A673 (cell line): ENCODE measurements at regions not wholly inside any gene's neighbourhood (a gene's known extent, or its start where the extent isn't known, plus 50 kb on each side); places are given as distances from the start of the nearest gene placed in this dataset.

Source experiments
- BruUV-seq: library from RNA; stranded (reverse); fragments of 400-500 nt; replicated peaks from 2 replicates; lab custom pipeline; 2021; lab: Mats Ljungman, UMichigan
- CTCF ChIA-PET: fragments of 300-600 bp; sonication (Branson Sonifier 250); formaldehyde crosslinking; loops from one replicate; lab custom pipeline; 2022; ENCODE audit warnings: antibody characterized with exemption; lab: Charles Lee
- POLR2A ChIA-PET: fragments of 300-600 bp; sonication (Branson Sonifier 250); formaldehyde crosslinking; loops from one replicate; lab custom pipeline; 2022; ENCODE audit warnings: antibody characterized with exemption; ENCODE audit not compliant: low non-redundant PET; lab: Charles Lee
- DNase-seq: peaks from one replicate; pipeline ENCODE4 v3.0.0-alpha.2; 2015; ENCODE audit warnings: low spot score
- H3K27ac ChIP-seq: fragments of 200-600 bp; sonication (generic); 2 replicates; pipeline ENCODE4 v1.5.1; 2016; ENCODE audit warnings: mixed run types, low read depth, mild to moderate bottlenecking, mixed read lengths, antibody characterized with exemption, low read length; ENCODE audit not compliant: poor library complexity, severe bottlenecking
- H3K27me3 ChIP-seq: fragments of 200-600 bp; sonication (generic); replicated peaks from 2 replicates; pipeline ENCODE4 v1.6.1; 2017; ENCODE audit warnings: mixed run types, low read depth, mild to moderate bottlenecking, mixed read lengths, antibody characterized with exemption, low read length; ENCODE audit not compliant: insufficient read depth, poor library complexity
- H3K36me3 ChIP-seq: fragments of 200-600 bp; sonication (generic); 2 replicates; pipeline ENCODE4 v1.6.1; 2016; ENCODE audit warnings: mixed run types, mild to moderate bottlenecking, mixed read lengths, antibody characterized with exemption, low read length; ENCODE audit not compliant: insufficient read depth, poor library complexity, severe bottlenecking
- H3K4me1 ChIP-seq: fragments of 200-600 bp; sonication (generic); 2 replicates; pipeline ENCODE4 v1.6.1; 2017; ENCODE audit warnings: mixed run types, mild to moderate bottlenecking, mixed read lengths, antibody characterized with exemption, low read length; ENCODE audit not compliant: insufficient read depth, poor library complexity, severe bottlenecking
- H3K4me3 ChIP-seq: fragments of 200-600 bp; sonication (generic); 2 replicates; pipeline ENCODE4 v1.5.1; 2016; ENCODE audit warnings: low read depth, mixed run types, mild to moderate bottlenecking, mixed read lengths, low read length; ENCODE audit not compliant: poor library complexity, severe bottlenecking
- H3K9me3 ChIP-seq: fragments of 200-600 bp; sonication (generic); 2 replicates; pipeline ENCODE4 v1.6.1; 2016; ENCODE audit warnings: mixed run types, low read depth, mild to moderate bottlenecking, mixed read lengths, antibody characterized with exemption, low read length; ENCODE audit not compliant: poor library complexity, severe bottlenecking
- EZH2 ChIP-seq: fragments of 200-600 bp; sonication (generic); IDR thresholded peaks from 2 replicates; pipeline ENCODE4 v1.6.1; 2017; ENCODE audit warnings: borderline replicate concordance, low read depth, mild to moderate bottlenecking, mixed read lengths, antibody characterized with exemption, low read length; ENCODE audit not compliant: poor library complexity, severe bottlenecking
- intact Hi-C: fragments of 100-400 bp; cut with micrococcal nuclease; formaldehyde crosslinking; loops from one replicate; pipeline ENCODE4 v1.10.0; 2022; ENCODE audit not compliant: unreplicated experiment
- TF ChIP-seq, protein P1 (sequence below): fragments of 300-800, 200-600 bp; sonication (generic); conservative IDR thresholded peaks from 2 replicates; pipeline ENCODE4 v1.5.1; 2017; ENCODE audit warnings: low read depth, mild to moderate bottlenecking, antibody characterized with exemption, low read length, moderate library complexity, mixed read lengths

DNA sequence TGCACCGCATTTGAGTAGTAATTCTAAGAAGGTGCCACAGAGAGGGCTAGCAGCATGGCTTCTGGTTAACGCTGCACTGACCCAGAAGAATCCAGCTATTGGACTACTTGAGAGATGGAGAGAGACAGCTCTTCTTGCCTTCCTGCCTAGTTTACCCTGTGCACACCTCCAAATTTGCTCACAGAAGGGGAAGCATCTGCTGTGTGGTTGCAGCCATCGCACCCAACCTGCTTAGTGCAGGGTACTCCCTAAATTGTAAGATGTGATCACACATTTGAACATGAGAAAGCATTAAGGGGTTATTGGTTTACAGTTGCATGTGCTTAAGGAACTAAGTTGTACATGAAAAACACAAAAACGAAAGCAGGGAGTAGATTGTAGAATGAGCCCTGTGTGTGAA is 122.1 kb downstream of the FOXB1 start:
- Histone ChIP-seq H3K4me3 (no peak overlapping the region), H3K9me3 (no peaks in the 10 kb centered on the region), H3K36me3 (no peaks in the 10 kb centered on the region), H3K27me3 (no peaks in the 10 kb centered on the region), H3K4me1 (no peaks in the 10 kb centered on the region), H3K27ac (no peak overlapping the region)
- POLR2A ChIA-PET, result no interaction called here
- intact Hi-C loops, result no loop called here
- BruUV-seq, result no TSS peak
- DNase-seq, result no peak
- CTCF ChIA-PET, result no interaction called here
- TF ChIP-seq, protein P1, sequence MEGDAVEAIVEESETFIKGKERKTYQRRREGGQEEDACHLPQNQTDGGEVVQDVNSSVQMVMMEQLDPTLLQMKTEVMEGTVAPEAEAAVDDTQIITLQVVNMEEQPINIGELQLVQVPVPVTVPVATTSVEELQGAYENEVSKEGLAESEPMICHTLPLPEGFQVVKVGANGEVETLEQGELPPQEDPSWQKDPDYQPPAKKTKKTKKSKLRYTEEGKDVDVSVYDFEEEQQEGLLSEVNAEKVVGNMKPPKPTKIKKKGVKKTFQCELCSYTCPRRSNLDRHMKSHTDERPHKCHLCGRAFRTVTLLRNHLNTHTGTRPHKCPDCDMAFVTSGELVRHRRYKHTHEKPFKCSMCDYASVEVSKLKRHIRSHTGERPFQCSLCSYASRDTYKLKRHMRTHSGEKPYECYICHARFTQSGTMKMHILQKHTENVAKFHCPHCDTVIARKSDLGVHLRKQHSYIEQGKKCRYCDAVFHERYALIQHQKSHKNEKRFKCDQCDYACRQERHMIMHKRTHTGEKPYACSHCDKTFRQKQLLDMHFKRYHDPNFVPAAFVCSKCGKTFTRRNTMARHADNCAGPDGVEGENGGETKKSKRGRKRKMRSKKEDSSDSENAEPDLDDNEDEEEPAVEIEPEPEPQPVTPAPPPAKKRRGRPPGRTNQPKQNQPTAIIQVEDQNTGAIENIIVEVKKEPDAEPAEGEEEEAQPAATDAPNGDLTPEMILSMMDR, result no peak
- no peak for TF ChIP-seq EZH2

DNA sequence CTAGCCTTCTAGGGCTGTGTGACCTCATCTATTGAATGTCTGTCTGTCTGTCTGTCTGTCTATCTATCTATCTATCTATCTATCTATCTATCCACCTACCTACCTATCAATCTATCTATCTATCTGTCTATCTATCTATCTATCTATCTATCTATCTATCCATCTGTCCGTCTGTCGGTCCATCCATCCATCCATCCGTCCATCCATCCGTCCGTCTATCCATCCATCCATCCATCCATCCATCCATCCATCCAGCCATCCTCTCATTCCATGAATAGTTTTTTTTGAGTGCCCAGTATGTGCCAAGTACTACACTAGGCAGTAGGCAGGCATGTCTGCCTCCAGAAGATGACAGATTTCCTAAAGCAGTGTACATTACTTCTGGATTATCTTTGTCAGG is 122.5 kb downstream of the FOXB1 start:
- POLR2A ChIA-PET, result no interaction called here
- Histone ChIP-seq H3K4me1 (no peaks in the 10 kb centered on the region), H3K27me3 (peaks cover 4% of the 10 kb centered on the region), H3K27ac (no peak overlapping the region), H3K9me3 (no peaks in the 10 kb centered on the region), H3K4me3 (no peak overlapping the region), H3K36me3 (no peaks in the 10 kb centered on the region)
- DNase-seq, result no peak
- CTCF ChIA-PET, result interaction anchor here (0.5 to 0.7 kb wide), 2 partner anchors 44 to 436 kb away, joined by 3 to 4 read pairs; no protein-coding TSS in a partner anchor
- intact Hi-C loops, result no loop called here
- BruUV-seq, result no TSS peak
- TF ChIP-seq, protein P1, result no peak
- no peak for TF ChIP-seq EZH2

DNA sequence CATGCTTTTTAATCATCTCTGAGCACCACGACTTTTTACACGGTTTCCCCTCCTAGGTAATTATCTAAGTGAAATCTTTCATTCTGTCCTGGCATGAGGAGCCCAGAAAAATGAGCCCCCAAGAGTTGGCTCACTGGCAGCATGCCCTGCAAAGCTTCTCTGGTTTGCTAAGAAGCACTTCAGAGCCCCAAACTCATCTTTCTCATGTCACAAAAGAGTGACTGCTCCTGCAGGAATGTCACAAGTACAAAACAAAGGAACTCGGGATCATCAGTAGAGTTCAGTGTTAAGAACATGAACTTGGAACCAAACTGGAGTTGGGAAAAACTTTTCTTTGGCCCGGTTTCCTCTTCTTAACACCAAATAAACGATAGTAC is 123.9 kb downstream of the FOXB1 start:
- intact Hi-C loops, result no loop called here
- H3K36me3 ChIP-seq, result no peaks in the 10 kb centered on the region
- H3K27me3 ChIP-seq, result peaks cover 4% of the 10 kb centered on the region
- CTCF ChIA-PET, result interaction anchor here (0.6 to 1.2 kb wide), 4 partner anchors 9 to 278 kb away, joined by 3 to 10 read pairs (median 4); no protein-coding TSS in a partner anchor
- no peak overlapping the region for H3K27ac ChIP-seq
- no peaks in the 10 kb centered on the region for H3K4me1 ChIP-seq
- no TSS peak for BruUV-seq
- peak overlapping the region; percentile 42 for H3K4me3 ChIP-seq
- no peak for DNase-seq
- POLR2A ChIA-PET, result no interaction called here
- no peaks in the 10 kb centered on the region for H3K9me3 ChIP-seq
- TF ChIP-seq EZH2, result no peak
- TF ChIP-seq, protein P1, result no peak
